K562 (cell line): ENCODE measurements at regions not wholly inside any gene's neighbourhood (a gene's known extent, or its start where the extent isn't known, plus 50 kb on each side); places are given as distances from the start of the nearest gene placed in this dataset.

Experiments
- ATAC-seq: fragments of 200-7000 bp; cut with Tn5 transposase; 3 replicates; pipeline ENCODE4 v1.9.1; 2020; ENCODE audit warnings: moderate library complexity
- BruUV-seq: library from RNA; stranded (reverse); fragments of 400-500 nt; replicated peaks from 2 replicates; lab custom pipeline; 2021; lab: Mats Ljungman, UMichigan
- CTCF ChIA-PET: fragments of 300-600 bp; formaldehyde crosslinking; extraction: SDS; loops from one replicate; lab custom pipeline; 2021; ENCODE audit warnings: low intra/inter-chr PET ratio; lab: Yijun Ruan, JAX
- POLR2A ChIA-PET: fragments of 300-600, 350-650 bp; sonication (Branson Sonifier 250); formaldehyde crosslinking; extraction: SDS; loops from one replicate; lab custom pipeline; 2021; ENCODE audit warnings: antibody characterized with exemption, inconsistent platforms; lab: Yijun Ruan, JAX
- DNase-seq, 4 experiments: peaks; one replicate each; pipeline versions ENCODE4 v3.0.0 to v3.0.0-alpha.2; 2011 to 2018; ENCODE audit warnings: low spot score in 3 of 4, mixed read lengths in 3 of 4; ENCODE audit errors: extremely low read depth in 1 of 4
- FAIRE-seq: peaks from 2 replicates; lab custom pipeline; 2011; peaks lifted over from hg19 to GRCh38; lab: Jason Lieb, UNC
- H2AFZ ChIP-seq: 2 replicates; pipeline ENCODE4 v1.6.0; 2011; ENCODE audit warnings: low read depth, low read length, control low read depth, inconsistent platforms
- H3K27ac ChIP-seq: fragments of 200-600 bp; 3 replicates; pipeline ENCODE4 v1.8.0; 2011; ENCODE audit warnings: low read depth, mild to moderate bottlenecking, control low read depth, inconsistent platforms, low read length, moderate library complexity, mixed read lengths; ENCODE audit errors: extremely low read depth
- H3K27me3 ChIP-seq, 2 experiments: fragments of 300-600 bp in 1 of 2; 2 replicates in 1 of 2; 3 replicates in 1 of 2; pipeline versions ENCODE4 v1.6.0 to v1.8.0; 2011; ENCODE audit warnings: inconsistent platforms in 2 of 2, low read length in 2 of 2, mild to moderate bottlenecking in 1 of 2, mixed read lengths in 1 of 2, moderate library complexity in 1 of 2; ENCODE audit not compliant: control insufficient read depth in 2 of 2, insufficient read depth in 2 of 2
- H3K36me3 ChIP-seq: fragments of 300-600 bp; 3 replicates; pipeline ENCODE4 v1.8.0; 2011; ENCODE audit warnings: mild to moderate bottlenecking, low read length, inconsistent platforms; ENCODE audit not compliant: control insufficient read depth, insufficient read depth
- H3K4me1 ChIP-seq, 2 experiments: fragments of 200-600 bp in 1 of 2; replicated peaks in 1 of 2; 2 replicates in 1 of 2; 3 replicates in 1 of 2; pipeline versions ENCODE4 v1.5.1 to v1.8.0; 2011; ENCODE audit warnings: inconsistent platforms in 2 of 2, low read length in 2 of 2, mild to moderate bottlenecking in 1 of 2, mixed read lengths in 1 of 2, moderate library complexity in 1 of 2; ENCODE audit not compliant: control insufficient read depth in 2 of 2, insufficient read depth in 2 of 2
- H3K4me2 ChIP-seq: 2 replicates; pipeline ENCODE4 v1.6.1; 2011; ENCODE audit warnings: low read length, control low read depth, inconsistent platforms, mixed read lengths; ENCODE audit not compliant: insufficient read depth
- H3K4me3 ChIP-seq: fragments of 200-600 bp; sonication (generic), shearing (Covaris generic); 2 replicates; pipeline ENCODE4 v1.5.1; 2016; ENCODE audit warnings: control low read depth, inconsistent platforms
- H3K79me2 ChIP-seq: fragments of 200-600 bp; 3 replicates; pipeline ENCODE4 v1.8.0; 2011; ENCODE audit warnings: low read length, inconsistent platforms; ENCODE audit not compliant: control insufficient read depth, insufficient read depth
- H3K9ac ChIP-seq, 2 experiments: 2 replicates each; pipeline versions ENCODE4 v1.6.0 to v1.6.1; 2011; ENCODE audit warnings: low read depth in 2 of 2, low read length in 2 of 2, control low read depth in 1 of 2, inconsistent platforms in 1 of 2, mild to moderate bottlenecking in 1 of 2, mixed read lengths in 1 of 2; ENCODE audit not compliant: insufficient read depth in 1 of 2
- H3K9me1 ChIP-seq: one replicate; pipeline ENCODE4 v1.6.0; 2011; ENCODE audit warnings: inconsistent platforms, mild to moderate bottlenecking, low read length, moderate library complexity; ENCODE audit not compliant: control insufficient read depth, insufficient read depth
- H3K9me3 ChIP-seq: replicated peaks from 2 replicates; pipeline ENCODE4 v1.5.1; 2011; ENCODE audit warnings: low read depth, low read length, inconsistent platforms; ENCODE audit not compliant: control insufficient read depth, insufficient read depth
- H4K20me1 ChIP-seq: replicated peaks from 2 replicates; pipeline ENCODE4 v1.6.1; 2011; ENCODE audit warnings: low read length, inconsistent platforms, mixed read lengths; ENCODE audit not compliant: control insufficient read depth, insufficient read depth
- BRCA1 ChIP-seq, 2 experiments: fragments of 450-650 bp in 1 of 2; sonication (generic) in 1 of 2; formaldehyde crosslinking in 1 of 2; IDR thresholded peaks; 2 replicates each; pipeline versions ENCODE4 v1.5.0 to v1.6.1; 2017 to 2020; ENCODE audit warnings: mild to moderate bottlenecking in 1 of 2, missing genetic modification reagents in 1 of 2
- CBX5 ChIP-seq: IDR thresholded peaks from 2 replicates; pipeline ENCODE4 v1.6.1; 2014; ENCODE audit warnings: low read depth, borderline replicate concordance
- CEBPZ ChIP-seq: fragments of 150-350 bp; IDR thresholded peaks from 2 replicates; pipeline ENCODE4 v1.6.1; 2014; ENCODE audit warnings: low read depth, mild to moderate bottlenecking, low read length, borderline replicate concordance
- E2F1 ChIP-seq: sonication (generic); formaldehyde crosslinking; IDR thresholded peaks from 2 replicates; pipeline ENCODE4 v1.8.1; 2023; ENCODE audit warnings: mild to moderate bottlenecking, missing genetic modification reagents, moderate library complexity
- MTA1 ChIP-seq: fragments of 450-650 bp; IDR thresholded peaks from 2 replicates; pipeline ENCODE4 v1.6.1; 2017; ENCODE audit warnings: borderline replicate concordance
- NCOA6 ChIP-seq: fragments of 450-650 bp; IDR thresholded peaks from 2 replicates; pipeline ENCODE4 v1.6.1; 2017; ENCODE audit warnings: mild to moderate bottlenecking
- PREB ChIP-seq: sonication (generic); formaldehyde crosslinking; IDR thresholded peaks from 2 replicates; pipeline ENCODE4 v1.8.1; 2023; ENCODE audit warnings: mild to moderate bottlenecking, missing genetic modification reagents
- PYGO2 ChIP-seq: fragments of 450-650 bp; IDR thresholded peaks from 2 replicates; pipeline ENCODE4 v1.6.1; 2016; ENCODE audit warnings: mild to moderate bottlenecking, missing genetic modification characterization, moderate library complexity, missing compliant biosample characterization
- TAF15 ChIP-seq: fragments of 200-400 bp; formaldehyde crosslinking; IDR thresholded peaks from 2 replicates; pipeline ENCODE4 v1.6.1; 2017; ENCODE audit warnings: mild to moderate bottlenecking, low read depth, low read length, moderate library complexity
- TBL1XR1 ChIP-seq, 2 experiments: IDR thresholded peaks; 2 replicates each; pipeline ENCODE4 v1.6.1; 2012; ENCODE audit warnings: improper control_type of control experiment in 2 of 2, low read length in 2 of 2, mild to moderate bottlenecking in 1 of 2
- TSHZ1 ChIP-seq: fragments of 250-450 bp; sonication (Bioruptor Pico); IDR thresholded peaks from 2 replicates; pipeline ENCODE4 v1.4.0; 2020; ENCODE audit warnings: mild to moderate bottlenecking, moderate library complexity
- ZNF239 ChIP-seq: fragments of 250-450 bp; sonication (Bioruptor Pico); IDR thresholded peaks from 2 replicates; pipeline ENCODE4 v1.4.0; 2020; ENCODE audit warnings: mild to moderate bottlenecking
- ZNF76 ChIP-seq: fragments of 250-450 bp; sonication (Bioruptor Pico); IDR thresholded peaks from 2 replicates; pipeline ENCODE4 v1.4.0; 2020; ENCODE audit warnings: mild to moderate bottlenecking, moderate library complexity, borderline replicate concordance
- WGBS: fragments of 100-300 bp; shearing (Covaris generic); methylation state at CpG from one replicate; pipeline ENCODE4 v1.1.6; 2016; ENCODE audit warnings: low coverage, mixed read lengths; ENCODE audit not compliant: insufficient coverage; ENCODE audit errors: missing lambda C conversion rate; 5-methylcytosine and 5-hydroxymethylcytosine counted together
- in situ Hi-C: fragments of 300-500 bp; cut with MboI; formaldehyde crosslinking; loops from 4 replicates; pipeline ENCODE4 v1.15.0; 2018; ENCODE audit warnings: inconsistent platforms, mixed read lengths
- intact Hi-C: fragments of 100-400 bp; cut with micrococcal nuclease; formaldehyde crosslinking; loops from 2 replicates; pipeline ENCODE4 v1.14.2; 2022

GRCh38 chr3:153259956-153260355 is 97.9 kb downstream of the RAP2B start:
- intact Hi-C loops: no loop called here

More at GRCh38 chr3:153259956-153260355, 97.9 kb downstream of the RAP2B start:
- TF ChIP-seq PREB (CRISPR knock-in tag): no peak
- no peak for TF ChIP-seq TBL1XR1 (IDR thresholded peaks at IDR 0.05; ENCODE audit: low read length in 2 of 2)
- TF ChIP-seq TSHZ1 (CRISPR knock-in tag): no peak
- no peak for TF ChIP-seq NCOA6
- no peak for TF ChIP-seq CEBPZ
- no peak for TF ChIP-seq E2F1 (CRISPR knock-in tag)
- no peak for TF ChIP-seq PYGO2 (tag)
- TF ChIP-seq CBX5: no peak
- TF ChIP-seq TAF15: no peak
- TF ChIP-seq BRCA1 (IDR thresholded peaks at IDR 0.05): no peak
- no peak for TF ChIP-seq BRCA1 (CRISPR knock-in tag; IDR thresholded peaks at IDR 0.05)
- no peak for TF ChIP-seq MTA1
- TF ChIP-seq ZNF76: no peak
- TF ChIP-seq ZNF239 (CRISPR knock-in tag): no peak
- DNase-seq: no peak
- no TSS peak for BruUV-seq
- no peak overlapping the region for H3K27ac ChIP-seq
- CTCF ChIA-PET: no interaction called here
- ATAC-seq: no peak
- H3K79me2 ChIP-seq: no peaks in the 10 kb centered on the region
- H3K9ac ChIP-seq: no peak overlapping the region
- H3K27me3 ChIP-seq: no peaks in the 10 kb centered on the region
- in situ Hi-C loops: no loop called here
- 46% methylated on average over 3 of the region's 3 CpGs for WGBS
- no peaks in the 10 kb centered on the region for H3K36me3 ChIP-seq
- H3K4me2 ChIP-seq: no peak overlapping the region
- FAIRE-seq: no peak
- 0 out of 2 replicates have a peak overlapping the region, but pooled peaks have one; percentile 9 for H2AFZ ChIP-seq
- H4K20me1 ChIP-seq: no peaks in the 10 kb centered on the region
- H3K9me1 ChIP-seq: no peaks in the 10 kb centered on the region
- no peaks in the 10 kb centered on the region for H3K4me1 ChIP-seq
- H3K9me3 ChIP-seq: no peaks in the 10 kb centered on the region
- H3K4me3 ChIP-seq: no peak overlapping the region
- POLR2A ChIA-PET: no interaction called here
